GM23338 (cell line): ENCODE measurements at regions not wholly inside any gene's neighbourhood (a gene's known extent, or its start where the extent isn't known, plus 50 kb on each side); places are given as distances from the start of the nearest gene placed in this dataset.

Source experiments
- ATAC-seq: fragments of 200-7000 bp; cut with Tn5 transposase; 3 replicates; pipeline ENCODE4 v1.9.1; 2020
- DNase-seq: peaks from one replicate; pipeline ENCODE4 v3.0.0-alpha.2; 2015; ENCODE audit warnings: low spot score
- H2AFZ ChIP-seq: fragments of 200-600 bp; sonication (generic); 2 replicates; pipeline ENCODE4 v1.8.0; 2016; ENCODE audit warnings: antibody characterized with exemption, mild to moderate bottlenecking, moderate library complexity
- H3F3A ChIP-seq: fragments of 200-600 bp; sonication (generic); replicated peaks from 2 replicates; pipeline ENCODE4 v1.8.0; 2017; ENCODE audit warnings: antibody characterized with exemption, mixed run types, low read depth
- H3K27ac ChIP-seq: fragments of 200-600 bp; sonication (generic); 2 replicates; pipeline ENCODE4 v1.6.1; 2016; ENCODE audit warnings: low read depth
- H3K27me3 ChIP-seq: fragments of 200-600 bp; sonication (generic); 2 replicates; pipeline ENCODE4 v1.8.0; 2016; ENCODE audit warnings: mild to moderate bottlenecking, mixed run types, moderate library complexity; ENCODE audit not compliant: insufficient read depth
- H3K36me3 ChIP-seq: fragments of 200-600 bp; sonication (generic); 2 replicates; pipeline ENCODE4 v1.8.0; 2016; ENCODE audit warnings: mild to moderate bottlenecking; ENCODE audit not compliant: insufficient read depth
- H3K4me1 ChIP-seq: fragments of 200-600 bp; sonication (generic); 2 replicates; pipeline ENCODE4 v1.8.0; 2016; ENCODE audit warnings: mild to moderate bottlenecking, moderate library complexity; ENCODE audit not compliant: insufficient read depth
- H3K4me2 ChIP-seq: fragments of 200-600 bp; sonication (generic); 2 replicates; pipeline ENCODE4 v1.7.1; 2017; ENCODE audit warnings: mixed run types
- H3K4me3 ChIP-seq: fragments of 200-600 bp; sonication (generic); 2 replicates; pipeline ENCODE4 v1.6.1; 2016; ENCODE audit warnings: mixed run types
- H3K79me2 ChIP-seq: fragments of 200-600 bp; sonication (generic); replicated peaks from 2 replicates; pipeline ENCODE4 v1.8.0; 2017; ENCODE audit warnings: mild to moderate bottlenecking; ENCODE audit not compliant: insufficient read depth
- H3K9me2 ChIP-seq: fragments of 200-600 bp; sonication (generic); 2 replicates; pipeline ENCODE4 v1.8.0; 2017; ENCODE audit not compliant: insufficient read depth
- H4K20me1 ChIP-seq: fragments of 200-600 bp; sonication (generic); replicated peaks from 2 replicates; pipeline ENCODE4 v1.8.0; 2017; ENCODE audit warnings: mild to moderate bottlenecking; ENCODE audit not compliant: insufficient read depth
- H3K27ac Mint-ChIP-seq: 2 replicates; pipeline ENCODE4 v1.8.0; 2020; ENCODE audit warnings: inconsistent platforms, mild to moderate bottlenecking, moderate library complexity, mixed read lengths
- H3K27me3 Mint-ChIP-seq: 3 replicates; pipeline ENCODE4 v1.8.0; 2022; ENCODE audit warnings: low read depth, mild to moderate bottlenecking, moderate library complexity, mixed read lengths, inconsistent platforms; ENCODE audit not compliant: insufficient read depth, poor library complexity
- H3K36me3 Mint-ChIP-seq: 3 replicates; pipeline ENCODE4 v1.8.0; 2021; ENCODE audit warnings: low read depth, mild to moderate bottlenecking, inconsistent platforms, moderate library complexity, mixed read lengths
- H3K4me1 Mint-ChIP-seq: 3 replicates; pipeline ENCODE4 v1.8.0; 2020; ENCODE audit warnings: mild to moderate bottlenecking, inconsistent platforms, mixed read lengths
- H3K4me3 Mint-ChIP-seq: 3 replicates; pipeline ENCODE4 v1.8.0; 2021; ENCODE audit warnings: moderate library complexity, mild to moderate bottlenecking, inconsistent platforms, mixed read lengths
- H3K9me3 Mint-ChIP-seq: 3 replicates; pipeline ENCODE4 v1.8.0; 2020; ENCODE audit warnings: moderate library complexity, mild to moderate bottlenecking, inconsistent platforms, mixed read lengths
- CREB1 ChIP-seq: fragments of 250-450 bp; sonication (Bioruptor Pico); IDR thresholded peaks from 2 replicates; pipeline ENCODE4 v1.5.0; 2020; ENCODE audit warnings: low read depth, mild to moderate bottlenecking, moderate library complexity
- EZH2 ChIP-seq: fragments of 200-600 bp; sonication (generic); IDR thresholded peaks from one replicate; pipeline ENCODE4 v1.8.0; 2017; ENCODE audit warnings: antibody characterized with exemption, mild to moderate bottlenecking, low read depth; ENCODE audit not compliant: unreplicated experiment
- EZH2phosphoT487 ChIP-seq: fragments of 200-600 bp; sonication (generic); IDR thresholded peaks from one replicate; pipeline ENCODE4 v1.8.1; 2018; ENCODE audit warnings: antibody characterized with exemption; ENCODE audit not compliant: unreplicated experiment
- JUNB ChIP-seq: IDR thresholded peaks from one replicate; pipeline ENCODE4 v1.6.1; 2016; ENCODE audit warnings: antibody characterized with exemption; ENCODE audit not compliant: unreplicated experiment
- POLR2AphosphoS5 ChIP-seq: IDR thresholded peaks from 2 replicates; pipeline ENCODE4 v1.6.1; 2016; ENCODE audit warnings: antibody characterized with exemption, low read depth
- STAT1 ChIP-seq: IDR thresholded peaks from one replicate; pipeline ENCODE4 v1.6.1; 2016; ENCODE audit warnings: antibody characterized with exemption; ENCODE audit not compliant: unreplicated experiment
- ZNF114 ChIP-seq: fragments of 250-450 bp; sonication (Bioruptor Pico); IDR thresholded peaks from 2 replicates; pipeline ENCODE4 v1.5.0; 2020; ENCODE audit warnings: mild to moderate bottlenecking, moderate library complexity
- TF ChIP-seq, protein P1 (sequence below): IDR thresholded peaks from one replicate; pipeline ENCODE4 v1.6.1; 2018; ENCODE audit warnings: antibody characterized with exemption; ENCODE audit not compliant: unreplicated experiment
- TF ChIP-seq, protein P2 (sequence below): fragments of 250-450 bp; sonication (Bioruptor Pico); IDR thresholded peaks from 2 replicates; pipeline ENCODE4 v1.5.0; 2020; ENCODE audit warnings: mild to moderate bottlenecking, moderate library complexity

DNA sequence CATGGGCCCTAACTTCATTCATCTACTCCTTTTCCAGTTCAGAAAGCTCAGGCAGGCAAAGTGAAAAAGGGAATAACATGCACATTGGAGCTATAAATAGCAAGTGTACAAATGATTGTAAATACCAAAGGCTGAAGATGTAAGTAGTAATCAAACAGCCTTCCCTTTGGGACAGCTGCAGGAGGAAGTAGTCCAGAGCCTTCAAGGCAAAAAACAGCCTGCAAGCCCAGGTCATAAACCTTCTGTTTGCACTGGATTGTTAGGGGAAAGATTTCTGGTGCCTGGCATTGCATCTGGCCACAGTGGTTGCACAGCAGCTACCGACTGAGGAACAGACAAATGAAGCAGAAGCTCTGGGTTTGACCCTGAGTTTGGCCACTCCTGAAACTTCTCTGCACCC is 98.6 kb upstream of the PMFBP1 start:
- H3K4me1 ChIP-seq = no peaks in the 10 kb centered on the region
- no peak overlapping the region for H3K4me2 ChIP-seq
- no peaks in the 10 kb centered on the region for H3K27me3 ChIP-seq
- Mint-ChIP-seq H3K27me3 (no peaks in the 10 kb centered on the region), H3K4me1 (no peaks in the 10 kb centered on the region), H3K27ac (no peak overlapping the region; the same call in 1 of the 2 replicates), H3K9me3 (no peaks in the 10 kb centered on the region; the same call in 2 of the 3 replicates), H3K36me3 (peaks cover 4% of the 10 kb centered on the region; the same call in 1 of the 3 replicates), H3K4me3 (no peak overlapping the region)
- no peaks in the 10 kb centered on the region for H3K79me2 ChIP-seq
- DNase-seq = no peak
- ATAC-seq = no peak
- H4K20me1 ChIP-seq = no peaks in the 10 kb centered on the region
- H3F3A ChIP-seq = no peaks in the 10 kb centered on the region
- no peak overlapping the region for H3K27ac ChIP-seq
- no peak overlapping the region for H2AFZ ChIP-seq
- H3K4me3 ChIP-seq = no peak overlapping the region
- H3K9me2 ChIP-seq = no peaks in the 10 kb centered on the region; the same call in 1 of the 2 replicates
- H3K36me3 ChIP-seq = no peaks in the 10 kb centered on the region
- TF ChIP-seq ZNF114 (CRISPR knock-in tag) (no peak), JUNB (no peak), CREB1 (CRISPR knock-in tag) (no peak), POLR2AphosphoS5 (no peak), EZH2phosphoT487 (no peak), EZH2 (no peak), STAT1 (no peak)
- TF ChIP-seq, protein P1, sequence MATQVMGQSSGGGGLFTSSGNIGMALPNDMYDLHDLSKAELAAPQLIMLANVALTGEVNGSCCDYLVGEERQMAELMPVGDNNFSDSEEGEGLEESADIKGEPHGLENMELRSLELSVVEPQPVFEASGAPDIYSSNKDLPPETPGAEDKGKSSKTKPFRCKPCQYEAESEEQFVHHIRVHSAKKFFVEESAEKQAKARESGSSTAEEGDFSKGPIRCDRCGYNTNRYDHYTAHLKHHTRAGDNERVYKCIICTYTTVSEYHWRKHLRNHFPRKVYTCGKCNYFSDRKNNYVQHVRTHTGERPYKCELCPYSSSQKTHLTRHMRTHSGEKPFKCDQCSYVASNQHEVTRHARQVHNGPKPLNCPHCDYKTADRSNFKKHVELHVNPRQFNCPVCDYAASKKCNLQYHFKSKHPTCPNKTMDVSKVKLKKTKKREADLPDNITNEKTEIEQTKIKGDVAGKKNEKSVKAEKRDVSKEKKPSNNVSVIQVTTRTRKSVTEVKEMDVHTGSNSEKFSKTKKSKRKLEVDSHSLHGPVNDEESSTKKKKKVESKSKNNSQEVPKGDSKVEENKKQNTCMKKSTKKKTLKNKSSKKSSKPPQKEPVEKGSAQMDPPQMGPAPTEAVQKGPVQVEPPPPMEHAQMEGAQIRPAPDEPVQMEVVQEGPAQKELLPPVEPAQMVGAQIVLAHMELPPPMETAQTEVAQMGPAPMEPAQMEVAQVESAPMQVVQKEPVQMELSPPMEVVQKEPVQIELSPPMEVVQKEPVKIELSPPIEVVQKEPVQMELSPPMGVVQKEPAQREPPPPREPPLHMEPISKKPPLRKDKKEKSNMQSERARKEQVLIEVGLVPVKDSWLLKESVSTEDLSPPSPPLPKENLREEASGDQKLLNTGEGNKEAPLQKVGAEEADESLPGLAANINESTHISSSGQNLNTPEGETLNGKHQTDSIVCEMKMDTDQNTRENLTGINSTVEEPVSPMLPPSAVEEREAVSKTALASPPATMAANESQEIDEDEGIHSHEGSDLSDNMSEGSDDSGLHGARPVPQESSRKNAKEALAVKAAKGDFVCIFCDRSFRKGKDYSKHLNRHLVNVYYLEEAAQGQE = no peak
- TF ChIP-seq, protein P2, sequence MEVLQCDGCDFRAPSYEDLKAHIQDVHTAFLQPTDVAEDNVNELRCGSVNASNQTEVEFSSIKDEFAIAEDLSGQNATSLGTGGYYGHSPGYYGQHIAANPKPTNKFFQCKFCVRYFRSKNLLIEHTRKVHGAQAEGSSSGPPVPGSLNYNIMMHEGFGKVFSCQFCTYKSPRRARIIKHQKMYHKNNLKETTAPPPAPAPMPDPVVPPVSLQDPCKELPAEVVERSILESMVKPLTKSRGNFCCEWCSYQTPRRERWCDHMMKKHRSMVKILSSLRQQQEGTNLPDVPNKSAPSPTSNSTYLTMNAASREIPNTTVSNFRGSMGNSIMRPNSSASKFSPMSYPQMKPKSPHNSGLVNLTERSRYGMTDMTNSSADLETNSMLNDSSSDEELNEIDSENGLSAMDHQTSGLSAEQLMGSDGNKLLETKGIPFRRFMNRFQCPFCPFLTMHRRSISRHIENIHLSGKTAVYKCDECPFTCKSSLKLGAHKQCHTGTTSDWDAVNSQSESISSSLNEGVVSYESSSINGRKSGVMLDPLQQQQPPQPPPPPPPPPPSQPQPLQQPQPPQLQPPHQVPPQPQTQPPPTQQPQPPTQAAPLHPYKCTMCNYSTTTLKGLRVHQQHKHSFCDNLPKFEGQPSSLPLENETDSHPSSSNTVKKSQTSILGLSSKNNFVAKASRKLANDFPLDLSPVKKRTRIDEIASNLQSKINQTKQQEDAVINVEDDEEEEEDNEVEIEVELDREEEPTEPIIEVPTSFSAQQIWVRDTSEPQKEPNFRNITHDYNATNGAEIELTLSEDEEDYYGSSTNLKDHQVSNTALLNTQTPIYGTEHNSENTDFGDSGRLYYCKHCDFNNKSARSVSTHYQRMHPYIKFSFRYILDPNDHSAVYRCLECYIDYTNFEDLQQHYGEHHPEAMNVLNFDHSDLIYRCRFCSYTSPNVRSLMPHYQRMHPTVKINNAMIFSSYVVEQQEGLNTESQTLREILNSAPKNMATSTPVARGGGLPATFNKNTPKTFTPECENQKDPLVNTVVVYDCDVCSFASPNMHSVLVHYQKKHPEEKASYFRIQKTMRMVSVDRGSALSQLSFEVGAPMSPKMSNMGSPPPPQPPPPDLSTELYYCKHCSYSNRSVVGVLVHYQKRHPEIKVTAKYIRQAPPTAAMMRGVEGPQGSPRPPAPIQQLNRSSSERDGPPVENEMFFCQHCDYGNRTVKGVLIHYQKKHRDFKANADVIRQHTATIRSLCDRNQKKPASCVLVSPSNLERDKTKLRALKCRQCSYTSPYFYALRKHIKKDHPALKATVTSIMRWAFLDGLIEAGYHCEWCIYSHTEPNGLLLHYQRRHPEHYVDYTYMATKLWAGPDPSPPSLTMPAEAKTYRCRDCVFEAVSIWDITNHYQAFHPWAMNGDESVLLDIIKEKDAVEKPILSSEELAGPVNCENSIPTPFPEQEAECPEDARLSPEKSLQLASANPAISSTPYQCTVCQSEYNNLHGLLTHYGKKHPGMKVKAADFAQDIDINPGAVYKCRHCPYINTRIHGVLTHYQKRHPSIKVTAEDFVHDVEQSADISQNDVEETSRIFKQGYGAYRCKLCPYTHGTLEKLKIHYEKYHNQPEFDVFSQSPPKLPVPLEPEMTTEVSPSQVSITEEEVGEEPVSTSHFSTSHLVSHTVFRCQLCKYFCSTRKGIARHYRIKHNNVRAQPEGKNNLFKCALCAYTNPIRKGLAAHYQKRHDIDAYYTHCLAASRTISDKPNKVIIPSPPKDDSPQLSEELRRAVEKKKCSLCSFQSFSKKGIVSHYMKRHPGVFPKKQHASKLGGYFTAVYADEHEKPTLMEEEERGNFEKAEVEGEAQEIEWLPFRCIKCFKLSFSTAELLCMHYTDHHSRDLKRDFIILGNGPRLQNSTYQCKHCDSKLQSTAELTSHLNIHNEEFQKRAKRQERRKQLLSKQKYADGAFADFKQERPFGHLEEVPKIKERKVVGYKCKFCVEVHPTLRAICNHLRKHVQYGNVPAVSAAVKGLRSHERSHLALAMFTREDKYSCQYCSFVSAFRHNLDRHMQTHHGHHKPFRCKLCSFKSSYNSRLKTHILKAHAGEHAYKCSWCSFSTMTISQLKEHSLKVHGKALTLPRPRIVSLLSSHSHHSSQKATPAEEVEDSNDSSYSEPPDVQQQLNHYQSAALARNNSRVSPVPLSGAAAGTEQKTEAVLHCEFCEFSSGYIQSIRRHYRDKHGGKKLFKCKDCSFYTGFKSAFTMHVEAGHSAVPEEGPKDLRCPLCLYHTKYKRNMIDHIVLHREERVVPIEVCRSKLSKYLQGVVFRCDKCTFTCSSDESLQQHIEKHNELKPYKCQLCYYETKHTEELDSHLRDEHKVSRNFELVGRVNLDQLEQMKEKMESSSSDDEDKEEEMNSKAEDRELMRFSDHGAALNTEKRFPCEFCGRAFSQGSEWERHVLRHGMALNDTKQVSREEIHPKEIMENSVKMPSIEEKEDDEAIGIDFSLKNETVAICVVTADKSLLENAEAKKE = no peak
